ENCODE measurements at regions not wholly inside any gene's neighbourhood (a gene's known extent, or its start where the extent isn't known, plus 50 kb on each side); places are given as distances from the start of the nearest gene placed in this dataset.

DNA sequence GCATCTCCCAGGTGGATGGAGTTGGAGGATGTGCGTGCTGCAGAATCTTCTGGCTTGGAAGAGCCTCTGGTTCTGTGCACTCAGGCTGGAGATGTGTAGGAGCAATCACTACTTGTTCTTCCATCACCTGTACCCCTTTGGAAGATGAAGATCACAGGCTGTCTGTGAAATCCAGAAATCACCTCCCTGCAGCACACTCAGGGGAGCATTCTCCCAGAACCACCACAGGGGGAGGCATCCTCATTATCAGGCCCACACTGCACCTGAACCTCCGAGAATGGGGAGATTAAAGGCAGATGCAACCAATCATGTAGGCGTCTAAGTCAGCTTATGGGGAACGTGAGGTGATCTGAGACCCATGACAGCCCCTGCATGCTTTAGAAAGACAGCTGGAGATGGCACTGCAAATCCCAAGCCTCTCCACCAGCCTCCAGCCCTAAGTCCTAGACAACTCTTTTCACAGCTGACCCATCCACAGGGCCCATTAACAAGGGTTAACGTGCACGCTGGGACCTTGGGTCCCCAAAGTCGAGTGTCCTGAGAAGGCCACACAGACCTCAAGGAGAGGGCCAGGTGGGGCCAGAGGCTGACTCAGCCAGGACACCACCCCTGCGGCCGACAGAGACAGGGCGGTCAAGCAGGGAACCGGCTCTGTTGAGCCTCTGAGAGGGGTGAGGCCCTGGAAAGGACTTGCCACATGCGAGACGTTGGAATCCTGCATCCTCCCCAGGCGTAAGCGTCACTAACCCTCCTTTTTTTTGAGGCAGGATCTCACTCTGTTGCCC is 314.9 kb downstream of the EIPR1 start:
- POLR2A ChIA-PET (ENCODE audit: unreplicated experiment): no interaction called here
- Histone ChIP-seq H3K4me3 (no peak overlapping the region), H3K79me2 (ENCODE audit: low read depth) (no peaks in the 10 kb centered on the region), H3K4me2 (no peak overlapping the region), H3K9me2 (ENCODE audit: insufficient read depth) (no peaks in the 10 kb centered on the region), H3K4me1 (replicated peaks; ENCODE audit: insufficient read depth) (no peaks in the 10 kb centered on the region), H3K36me3 (ENCODE audit: low read depth) (no peaks in the 10 kb centered on the region), H3K9me3 (ENCODE audit: insufficient read depth, low read depth) (no peaks in the 10 kb centered on the region), H3K27ac (no peak overlapping the region), H4K20me1 (ENCODE audit: insufficient read depth) (no peaks in the 10 kb centered on the region), H3F3A (ENCODE audit: insufficient read depth, low read depth) (no peaks in the 10 kb centered on the region), H3K27me3 (ENCODE audit: insufficient read depth, low read depth) (peaks cover 93% of the 10 kb centered on the region), H2AFZ (no peak overlapping the region)
- intact Hi-C loops (cut with micrococcal nuclease; ENCODE audit: unreplicated experiment): no loop called here
- no TSS peak for BruUV-seq (replicated peaks)
- DNase-seq: no peak
- TF ChIP-seq, protein P1, sequence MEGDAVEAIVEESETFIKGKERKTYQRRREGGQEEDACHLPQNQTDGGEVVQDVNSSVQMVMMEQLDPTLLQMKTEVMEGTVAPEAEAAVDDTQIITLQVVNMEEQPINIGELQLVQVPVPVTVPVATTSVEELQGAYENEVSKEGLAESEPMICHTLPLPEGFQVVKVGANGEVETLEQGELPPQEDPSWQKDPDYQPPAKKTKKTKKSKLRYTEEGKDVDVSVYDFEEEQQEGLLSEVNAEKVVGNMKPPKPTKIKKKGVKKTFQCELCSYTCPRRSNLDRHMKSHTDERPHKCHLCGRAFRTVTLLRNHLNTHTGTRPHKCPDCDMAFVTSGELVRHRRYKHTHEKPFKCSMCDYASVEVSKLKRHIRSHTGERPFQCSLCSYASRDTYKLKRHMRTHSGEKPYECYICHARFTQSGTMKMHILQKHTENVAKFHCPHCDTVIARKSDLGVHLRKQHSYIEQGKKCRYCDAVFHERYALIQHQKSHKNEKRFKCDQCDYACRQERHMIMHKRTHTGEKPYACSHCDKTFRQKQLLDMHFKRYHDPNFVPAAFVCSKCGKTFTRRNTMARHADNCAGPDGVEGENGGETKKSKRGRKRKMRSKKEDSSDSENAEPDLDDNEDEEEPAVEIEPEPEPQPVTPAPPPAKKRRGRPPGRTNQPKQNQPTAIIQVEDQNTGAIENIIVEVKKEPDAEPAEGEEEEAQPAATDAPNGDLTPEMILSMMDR (conservative IDR thresholded peaks at IDR 0.05): no peak
- TF ChIP-seq EZH2 (IDR thresholded peaks at IDR 0.05; ENCODE audit: low read depth): no peak
- CTCF ChIA-PET: no interaction called here

DNA sequence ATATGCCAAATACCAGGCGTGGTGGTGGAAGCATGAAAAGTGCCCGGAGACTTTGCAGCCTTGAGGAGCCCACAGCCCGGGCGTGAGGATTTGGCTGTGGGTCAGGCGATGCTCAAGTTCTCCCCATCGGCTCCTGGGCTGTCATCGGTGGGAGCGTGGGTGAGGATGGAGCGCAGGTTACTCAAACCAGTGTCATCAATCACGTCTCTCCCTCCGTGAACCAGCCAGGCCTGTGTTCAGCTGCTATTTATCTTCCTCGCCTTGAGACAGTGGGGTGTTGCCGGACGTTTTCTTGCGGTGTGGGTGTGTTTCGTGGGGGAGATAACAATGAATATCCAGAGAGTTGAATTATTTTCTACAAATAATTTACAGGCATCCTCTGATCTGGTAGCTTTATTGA is 317.6 kb downstream of the EIPR1 start:
- no peaks in the 10 kb centered on the region for H4K20me1 ChIP-seq (ENCODE audit: insufficient read depth)
- no peaks in the 10 kb centered on the region for H3K79me2 ChIP-seq (ENCODE audit: low read depth)
- no peaks in the 10 kb centered on the region for H3F3A ChIP-seq (ENCODE audit: insufficient read depth, low read depth)
- no peaks in the 10 kb centered on the region for H3K9me3 ChIP-seq (ENCODE audit: insufficient read depth, low read depth)
- no TSS peak for BruUV-seq (replicated peaks)
- H3K9me2 ChIP-seq (ENCODE audit: insufficient read depth): no peaks in the 10 kb centered on the region
- no peaks in the 10 kb centered on the region for H3K4me1 ChIP-seq (replicated peaks; ENCODE audit: insufficient read depth)
- H3K27me3 ChIP-seq (ENCODE audit: insufficient read depth, low read depth): peaks cover 75% of the 10 kb centered on the region
- no peak overlapping the region for H3K27ac ChIP-seq
- TF ChIP-seq EZH2 (IDR thresholded peaks at IDR 0.05; ENCODE audit: low read depth): no peak
- TF ChIP-seq, protein P1 (conservative IDR thresholded peaks at IDR 0.05): no peak
- H3K36me3 ChIP-seq (ENCODE audit: low read depth): no peaks in the 10 kb centered on the region
- ChIA-PET POLR2A (ENCODE audit: unreplicated experiment) (no interaction called here), CTCF (no interaction called here)
- DNase-seq: no peak
- H2AFZ ChIP-seq: no peak overlapping the region
- no peak overlapping the region for H3K4me2 ChIP-seq
- no peak overlapping the region for H3K4me3 ChIP-seq
- intact Hi-C loops (cut with micrococcal nuclease; ENCODE audit: unreplicated experiment): no loop called here

DNA sequence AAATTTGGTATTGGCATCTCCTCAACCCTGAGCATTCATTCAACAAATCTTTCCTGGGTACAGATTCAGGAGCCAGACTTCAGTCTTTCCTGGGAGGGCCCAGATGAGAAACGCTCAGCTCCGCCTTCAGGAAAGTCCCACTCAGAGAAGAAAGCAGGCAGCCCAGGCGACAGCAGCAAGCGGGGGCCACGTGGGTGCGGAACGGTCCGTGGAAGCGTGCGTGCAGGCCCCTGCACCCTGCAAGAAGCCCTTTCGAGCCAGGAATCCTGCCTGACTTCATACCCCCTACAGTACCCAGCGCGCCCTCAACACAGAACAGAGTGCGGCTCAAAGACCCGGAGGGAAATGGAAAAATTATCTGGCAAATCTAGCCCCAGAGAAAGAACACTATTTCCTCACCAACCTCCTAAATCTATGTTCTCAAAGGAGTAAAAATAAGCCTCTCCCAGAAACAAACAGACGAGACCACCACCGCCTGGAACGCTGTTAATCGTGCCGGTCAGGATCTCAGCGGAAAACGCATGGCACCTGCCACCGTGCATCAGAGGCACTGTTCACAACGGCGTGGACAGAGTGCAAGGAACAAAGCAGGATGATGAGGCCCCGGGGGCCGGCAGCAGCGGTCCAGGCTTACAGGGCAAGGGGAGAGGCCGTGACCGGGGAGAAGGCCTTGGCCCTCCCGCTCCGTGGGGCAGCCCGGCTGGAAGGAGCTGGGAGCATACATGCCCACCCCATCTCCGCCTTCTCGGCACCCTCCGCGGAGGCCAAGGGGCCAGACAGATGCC is 318.3 kb downstream of the EIPR1 start:
- BruUV-seq (replicated peaks): no TSS peak

More for the DNA sequence above, 318.3 kb downstream of the EIPR1 start:
- Histone ChIP-seq H3F3A (ENCODE audit: insufficient read depth, low read depth) (no peaks in the 10 kb centered on the region), H3K4me2 (no peak overlapping the region), H3K79me2 (ENCODE audit: low read depth) (no peaks in the 10 kb centered on the region), H3K9me3 (ENCODE audit: insufficient read depth, low read depth) (no peaks in the 10 kb centered on the region), H4K20me1 (ENCODE audit: insufficient read depth) (no peaks in the 10 kb centered on the region), H3K36me3 (ENCODE audit: low read depth) (no peaks in the 10 kb centered on the region), H3K4me3 (no peak overlapping the region), H3K27me3 (ENCODE audit: insufficient read depth, low read depth) (peaks cover 75% of the 10 kb centered on the region), H2AFZ (no peak overlapping the region), H3K9me2 (ENCODE audit: insufficient read depth) (no peaks in the 10 kb centered on the region), H3K4me1 (replicated peaks; ENCODE audit: insufficient read depth) (no peaks in the 10 kb centered on the region), H3K27ac (no peak overlapping the region)
- DNase-seq: no peak
- intact Hi-C loops (cut with micrococcal nuclease; ENCODE audit: unreplicated experiment): no loop called here
- POLR2A ChIA-PET (ENCODE audit: unreplicated experiment): no interaction called here
- CTCF ChIA-PET: no interaction called here
- no peak for TF ChIP-seq EZH2 (IDR thresholded peaks at IDR 0.05; ENCODE audit: low read depth)
- TF ChIP-seq, protein P1 (conservative IDR thresholded peaks at IDR 0.05): no peak

Measured in PC-9 (cell line).